Activated CD4-positive, alpha-beta T cell treated with anti-CD3 and anti-CD28 coated beads, Interleukin-2, amount 50 U/mL, for 1 hour (primary cell): ENCODE measurements at regions not wholly inside any gene's neighbourhood (a gene's known extent, or its start where the extent isn't known, plus 50 kb on each side); places are given as distances from the start of the nearest gene placed in this dataset.

Experiments
- DNase-seq: peaks from one replicate; pipeline ENCODE4 v3.0.0-alpha.2; 2020

DNA sequence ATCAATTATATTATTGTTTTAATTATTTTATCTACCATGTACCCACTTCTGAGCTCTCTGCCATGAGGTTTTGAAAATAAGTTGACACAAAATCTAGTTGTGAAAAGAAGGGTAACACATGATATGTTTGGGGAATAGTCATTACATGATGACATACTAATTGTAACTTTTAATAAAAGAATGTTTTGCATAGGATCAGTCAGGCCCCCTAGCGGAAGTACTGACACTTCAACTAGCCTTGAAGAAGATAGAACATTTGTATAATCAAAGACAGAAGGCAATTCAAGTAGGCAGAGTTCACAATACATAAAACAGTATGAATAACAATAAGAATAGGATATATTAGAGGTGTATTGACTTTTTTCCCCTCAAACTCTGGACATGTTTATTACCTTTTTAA is 1191.0 kb upstream of the AGA start:
- no peak for DNase-seq

DNA sequence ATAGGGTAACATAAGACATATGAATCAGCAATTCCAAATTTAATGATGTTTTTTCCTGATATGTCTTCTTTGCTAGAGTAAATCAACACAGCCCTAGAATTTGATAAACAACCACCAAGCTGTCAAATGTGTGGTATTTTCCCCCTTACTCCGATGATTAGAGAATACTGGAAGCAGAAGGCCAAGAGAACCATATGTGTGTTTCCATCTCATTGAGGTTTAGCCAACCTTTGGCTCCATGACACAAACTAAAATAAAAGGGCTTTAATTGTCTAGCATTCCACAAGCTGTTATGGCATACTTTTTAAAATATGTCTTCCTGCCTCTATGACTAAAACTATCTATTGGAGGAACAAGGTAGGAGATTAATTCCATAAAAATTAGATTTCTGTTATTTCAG is 1222.4 kb upstream of the AGA start:
- DNase-seq, result no peak

DNA sequence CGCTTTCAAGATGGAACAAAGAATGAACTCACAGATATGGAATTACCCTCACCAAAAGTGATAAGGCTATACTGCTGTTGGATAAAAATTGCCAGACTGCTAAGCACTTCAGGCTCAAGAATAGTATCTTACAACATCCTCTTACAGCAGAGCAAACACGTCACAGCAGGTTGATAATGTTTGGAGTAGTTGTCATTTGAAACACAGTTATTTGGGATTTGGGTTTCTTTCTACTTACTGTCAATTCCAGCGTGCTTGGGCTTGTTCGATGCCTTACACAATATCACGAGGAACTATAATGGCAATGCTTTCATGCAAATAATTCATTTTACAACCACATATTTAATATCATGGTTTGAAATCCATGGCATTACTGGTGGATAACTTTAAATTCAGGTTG is 1223.7 kb upstream of the AGA start:
- no peak for DNase-seq

DNA sequence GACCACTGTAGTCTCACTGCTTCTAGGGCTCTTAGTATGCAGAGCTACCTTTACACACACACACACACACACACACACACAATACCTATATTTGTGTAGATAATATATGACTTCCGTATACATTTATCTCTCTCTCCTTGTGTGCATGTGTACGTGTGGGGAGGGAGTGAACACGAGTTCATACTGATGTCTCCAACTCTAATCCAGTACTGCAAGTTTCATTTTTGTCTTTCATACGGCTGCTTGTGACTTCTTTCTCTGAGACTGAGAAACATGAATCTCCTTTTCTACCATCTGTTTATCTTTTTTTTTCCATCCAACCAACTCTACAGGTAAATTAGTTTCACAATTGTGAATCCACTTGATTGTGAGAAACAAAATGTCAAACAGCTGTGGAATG is 1229.5 kb upstream of the AGA start:
- DNase-seq, result no peak

DNA sequence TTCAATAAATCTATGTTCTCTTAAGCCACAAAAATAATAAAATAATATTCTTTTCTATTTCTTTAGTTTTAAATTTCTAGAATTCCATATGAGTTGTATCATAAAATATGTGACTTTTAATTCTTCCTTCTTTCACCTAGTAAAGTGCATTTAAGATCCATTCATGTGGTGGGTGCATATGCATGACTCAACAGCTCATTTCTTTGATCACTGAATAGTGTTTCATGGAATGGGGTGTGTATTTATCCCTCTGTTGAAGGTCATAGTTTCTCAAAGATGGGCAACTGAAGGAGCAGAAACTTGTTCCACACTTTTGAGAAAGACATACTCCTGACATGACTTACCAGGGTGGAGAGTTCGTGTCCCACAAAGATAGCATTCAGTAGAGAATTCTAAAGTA is 1230.3 kb upstream of the AGA start:
- no peak for DNase-seq

DNA sequence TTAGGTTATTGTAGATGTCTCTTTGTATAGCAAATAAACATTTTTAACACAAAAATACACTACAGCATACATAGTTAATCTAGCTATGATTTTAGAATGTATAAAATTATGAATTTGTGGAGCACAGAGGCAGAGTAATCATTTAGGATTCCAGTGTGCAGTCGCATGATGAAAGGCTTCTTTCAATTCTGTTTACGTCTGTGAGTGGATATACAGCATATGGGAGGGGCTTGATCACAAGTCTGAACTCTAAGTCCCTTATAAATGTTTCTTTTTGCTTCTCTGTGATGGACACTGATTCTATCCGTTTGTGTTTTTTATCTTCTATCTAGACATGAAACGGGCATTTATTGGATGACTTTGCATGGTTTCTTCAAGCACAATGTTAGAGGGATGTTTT is 1239.6 kb upstream of the AGA start:
- no peak for DNase-seq

DNA sequence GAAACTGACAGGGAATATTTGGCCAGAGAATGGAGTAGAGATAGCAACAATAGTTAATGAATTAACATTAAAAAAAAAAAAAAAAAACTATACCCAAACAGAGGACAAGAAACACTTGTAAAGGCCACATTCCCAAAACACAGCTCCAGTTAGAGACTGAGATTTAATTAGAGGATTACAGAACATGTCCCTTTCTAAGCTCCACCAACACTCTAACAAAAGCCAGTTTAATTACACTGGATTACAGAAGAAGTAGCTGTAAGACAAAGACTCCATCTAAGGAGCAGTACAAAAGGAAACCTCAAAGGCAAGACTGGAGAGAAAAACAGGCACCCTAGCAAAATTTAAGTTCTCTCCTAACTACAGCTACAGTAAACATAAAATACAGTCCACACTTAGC is 1247.7 kb upstream of the AGA start:
- DNase-seq, result no peak

DNA sequence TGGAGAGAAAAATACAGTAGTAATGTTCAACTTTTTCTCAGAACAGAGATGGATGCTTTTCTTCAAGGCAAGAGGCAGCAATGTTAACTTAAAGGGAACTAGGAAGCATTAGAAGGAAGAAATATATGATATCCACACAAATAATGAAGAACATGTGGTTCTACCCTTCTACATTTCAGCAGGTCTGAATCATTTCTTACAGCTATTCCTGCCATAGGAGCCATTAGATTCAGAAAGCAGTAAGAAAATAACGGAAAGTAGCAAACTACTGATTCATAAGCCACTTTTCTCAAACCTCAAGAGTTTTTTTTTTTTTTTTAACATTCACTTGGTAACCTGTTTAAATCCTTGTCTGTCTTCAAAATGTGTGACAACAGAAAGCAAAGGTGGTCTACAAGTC is 1251.6 kb upstream of the AGA start:
- DNase-seq, result no peak

DNA sequence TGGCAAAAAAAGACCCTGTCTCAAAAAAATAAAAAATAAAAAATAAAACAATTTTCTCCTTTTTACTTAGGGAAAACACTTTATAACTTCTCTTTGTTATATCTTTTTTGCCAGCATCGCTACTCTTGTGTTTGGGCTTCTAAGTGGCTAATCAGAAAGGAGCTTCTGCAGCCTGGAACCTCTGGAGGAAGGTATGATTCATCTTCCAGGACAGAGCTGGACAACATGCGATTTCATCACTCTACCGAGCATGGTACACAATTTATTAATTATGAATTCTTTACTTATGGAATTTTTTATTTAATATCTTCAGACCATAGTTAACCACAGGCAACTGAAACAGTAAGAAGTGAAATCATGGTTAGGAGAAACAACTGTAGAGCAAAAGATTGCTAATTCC is 1254.3 kb upstream of the AGA start:
- no peak for DNase-seq

DNA sequence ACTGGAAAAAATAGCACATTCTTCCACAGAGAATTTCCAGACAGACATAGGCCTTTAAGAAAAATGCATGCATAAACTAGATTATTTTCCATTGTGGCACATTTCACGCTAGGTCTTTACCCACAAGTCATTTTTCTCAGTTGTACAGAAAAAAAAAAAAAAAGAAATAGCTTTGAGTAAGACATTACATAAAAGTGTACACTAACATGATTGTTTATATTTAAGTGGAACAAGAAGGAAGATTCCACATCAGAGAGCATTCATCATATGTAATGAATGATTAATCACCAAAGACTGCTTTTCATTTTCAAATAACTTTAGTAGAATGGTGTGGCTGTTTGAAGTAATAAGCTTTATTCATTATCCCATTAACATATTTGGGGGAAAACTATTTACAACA is 1270.2 kb upstream of the AGA start:
- no peak for DNase-seq

DNA sequence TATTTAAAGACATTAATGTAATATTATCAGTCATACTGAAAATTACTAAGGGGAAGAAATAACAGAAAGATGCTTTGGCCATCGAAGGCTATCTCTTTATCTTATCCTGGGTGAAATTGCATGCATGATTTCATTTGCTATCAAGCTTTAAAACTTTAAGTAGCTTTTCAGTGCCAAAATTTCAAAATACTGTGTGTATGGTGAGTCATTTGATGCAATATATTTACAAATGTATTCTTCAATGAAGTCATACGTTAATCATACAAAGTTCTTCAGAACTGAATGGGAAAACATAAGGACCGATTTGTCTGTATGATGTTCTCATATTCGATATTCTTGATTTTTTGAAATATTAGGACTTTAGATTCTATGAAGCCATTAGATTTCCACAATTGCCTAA is 1295.8 kb upstream of the AGA start:
- no peak for DNase-seq

DNA sequence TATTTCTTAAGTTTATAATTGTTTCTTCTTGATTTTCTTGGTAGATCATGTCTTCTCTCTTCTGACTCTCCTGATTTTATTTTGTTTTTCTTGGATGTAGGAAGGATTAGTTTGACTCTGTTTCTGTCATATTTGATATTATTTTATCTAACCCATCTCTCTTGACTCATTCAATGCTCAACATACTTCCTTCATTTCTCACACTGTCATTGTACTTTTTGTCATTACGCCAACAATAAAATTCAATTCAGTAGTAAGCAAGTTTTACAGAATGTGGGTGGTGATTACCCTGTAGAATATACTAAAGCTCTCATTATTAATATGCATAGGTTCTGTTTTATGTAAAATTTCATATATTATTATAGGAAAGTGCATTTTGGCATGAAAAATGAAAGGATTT is 1303.0 kb upstream of the AGA start:
- no peak for DNase-seq

DNA sequence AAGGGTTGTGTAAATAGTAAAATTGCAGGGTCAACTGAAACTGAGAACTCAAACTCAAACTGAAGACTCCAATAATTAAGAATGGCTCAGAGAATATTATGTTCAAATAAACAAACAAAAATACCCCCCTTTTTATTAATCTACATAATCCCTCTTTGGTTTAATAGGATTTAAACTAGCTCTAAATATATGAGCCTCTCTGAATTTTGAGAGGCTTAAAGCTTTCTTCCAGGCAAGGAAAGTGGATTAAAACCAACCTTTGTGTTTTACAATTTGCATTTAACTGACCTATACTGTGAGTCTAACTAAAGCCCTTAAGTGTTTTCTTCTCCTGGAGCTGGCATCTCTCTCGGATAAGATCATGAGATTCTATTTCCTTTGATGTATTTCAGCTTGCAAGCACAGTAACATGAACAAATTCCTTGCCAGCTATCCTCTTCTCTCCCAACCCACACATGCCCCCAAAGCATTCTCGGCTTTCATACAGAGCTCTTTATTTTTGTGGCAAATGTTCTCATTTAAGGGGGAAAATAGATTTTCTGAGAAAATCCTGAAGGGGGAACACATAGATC is 1310.8 kb upstream of the AGA start:
- DNase-seq, result no peak

DNA sequence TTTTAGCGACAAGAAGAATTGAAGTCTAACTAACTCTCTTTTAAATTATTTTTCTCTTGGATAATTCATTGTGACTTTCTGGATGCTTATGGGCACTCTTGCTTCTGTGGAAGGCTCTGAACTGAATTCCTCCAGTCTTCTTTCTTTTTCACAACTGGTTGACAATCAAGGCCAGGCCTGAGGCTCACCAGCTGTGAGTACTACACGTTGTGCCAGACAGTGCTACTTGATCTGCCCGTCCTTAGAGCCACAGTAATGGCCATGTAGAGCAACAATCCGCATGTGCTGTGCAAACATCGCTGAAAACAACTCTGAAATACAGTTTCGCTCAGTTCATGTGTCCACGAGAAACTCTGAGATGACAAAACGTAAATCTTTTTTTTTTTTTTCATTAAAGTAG is 1336.3 kb upstream of the AGA start:
- no peak for DNase-seq

DNA sequence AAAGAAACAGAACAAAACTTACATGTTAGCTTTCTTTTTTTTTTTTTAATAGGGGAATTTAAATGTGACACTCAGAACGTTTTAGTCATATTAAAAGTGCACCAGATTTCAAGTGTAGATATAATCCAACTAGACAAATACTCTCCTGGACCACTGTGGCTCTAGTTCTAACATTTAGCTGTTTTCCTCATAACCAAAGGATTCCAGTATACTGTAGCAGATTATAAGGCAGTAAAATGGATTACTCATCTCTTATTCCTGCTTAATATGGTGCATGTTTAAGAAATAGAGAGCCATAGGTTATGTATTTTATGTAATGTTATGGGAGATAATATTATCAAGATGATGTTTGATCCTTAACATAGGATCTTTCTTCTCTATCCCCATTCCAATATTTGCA is 1339.5 kb upstream of the AGA start:
- no peak for DNase-seq

DNA sequence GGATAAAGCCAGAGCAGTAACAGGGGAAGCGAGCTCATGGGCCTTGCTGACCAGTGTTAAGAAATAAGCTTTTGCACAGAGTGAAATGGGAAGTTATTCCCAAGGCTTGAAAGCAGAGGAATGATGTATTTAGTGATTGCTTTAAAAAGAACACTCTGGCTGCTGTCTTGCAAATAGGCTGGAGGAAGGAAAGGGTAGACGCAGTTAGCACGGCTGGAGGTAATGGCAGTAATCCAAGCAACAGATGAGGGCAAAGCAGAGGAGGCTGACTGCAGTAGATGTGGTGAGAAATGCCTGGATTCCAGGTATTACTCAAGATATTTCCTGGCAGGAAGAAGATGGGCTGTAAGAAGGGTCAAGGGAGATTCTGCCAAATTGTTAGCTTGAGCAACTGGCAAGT is 1342.3 kb upstream of the AGA start:
- DNase-seq, result no peak

DNA sequence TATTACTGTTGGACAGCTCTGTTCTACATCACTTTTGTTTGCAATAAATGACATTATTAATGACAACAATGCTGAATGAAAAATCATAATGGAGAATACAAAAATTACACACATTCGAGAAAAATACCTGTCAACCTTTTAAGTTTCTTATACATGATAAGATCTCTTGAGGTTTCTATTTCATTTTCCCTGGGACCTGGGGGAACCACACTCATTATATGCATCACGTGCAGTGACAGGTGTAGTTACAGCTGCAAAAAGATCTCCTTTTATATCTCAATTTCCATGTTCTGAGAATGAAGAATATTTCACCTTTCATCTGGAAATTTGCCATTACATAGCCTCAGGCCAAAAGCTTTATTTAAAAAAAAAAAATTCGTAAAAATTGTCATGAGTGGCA is 1347.0 kb upstream of the AGA start:
- DNase-seq, result no peak

DNA sequence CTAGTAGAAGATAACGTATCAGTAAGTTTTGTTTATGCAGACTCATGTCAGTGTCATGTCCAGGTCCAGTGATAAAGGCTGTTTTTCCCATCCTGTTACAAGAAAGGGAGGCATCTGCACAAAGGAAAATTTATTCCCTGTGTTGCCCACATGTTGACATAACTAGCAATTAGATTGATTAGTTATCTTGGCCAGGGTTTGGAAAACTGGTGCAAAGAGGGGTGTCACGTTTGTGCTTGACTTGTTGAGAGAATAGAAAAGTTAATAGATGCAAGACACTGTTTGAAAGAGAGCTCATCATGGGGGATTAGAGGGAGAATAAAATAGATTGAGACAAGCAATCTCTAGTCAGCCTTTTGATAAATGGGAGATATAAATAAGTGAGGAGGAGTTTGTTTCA is 1357.0 kb upstream of the AGA start:
- DNase-seq, result no peak

DNA sequence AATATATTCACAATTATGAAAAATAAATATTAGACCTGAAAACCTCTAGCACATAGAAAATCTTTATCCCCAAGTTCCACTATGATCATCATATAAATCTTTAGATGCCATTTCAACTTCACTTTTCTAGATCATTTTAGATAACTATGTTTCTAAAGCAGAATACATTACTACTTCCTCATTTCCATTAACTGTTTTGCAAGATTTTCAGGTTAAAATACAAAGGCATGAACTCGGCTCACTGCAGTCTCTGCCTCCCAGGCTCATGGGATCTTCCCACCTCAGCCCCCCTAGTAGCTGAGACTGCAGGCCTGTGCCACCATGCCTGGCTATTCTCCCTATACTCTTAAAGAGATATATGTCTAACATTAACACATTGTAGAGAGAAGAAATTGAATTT is 1365.9 kb upstream of the AGA start:
- DNase-seq, result no peak

DNA sequence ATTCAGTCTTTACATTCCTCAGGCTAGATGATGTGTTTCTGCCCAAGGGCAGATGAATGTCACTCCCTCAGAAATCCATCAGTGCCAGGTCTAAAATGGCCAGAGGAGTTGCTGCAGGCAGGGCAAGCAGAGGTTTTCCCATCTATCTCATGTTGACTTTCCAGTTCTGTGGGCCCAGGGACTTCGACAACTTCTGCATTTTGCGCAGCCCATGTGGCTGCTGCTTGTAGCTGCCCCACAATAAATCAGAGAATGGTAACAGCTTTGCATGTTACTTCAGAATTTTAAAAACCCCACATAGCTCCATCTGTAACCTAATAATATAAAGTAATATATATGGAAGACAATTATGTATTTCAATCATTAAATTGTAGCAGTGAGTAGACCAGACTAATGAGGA is 1367.7 kb upstream of the AGA start:
- no peak for DNase-seq

DNA sequence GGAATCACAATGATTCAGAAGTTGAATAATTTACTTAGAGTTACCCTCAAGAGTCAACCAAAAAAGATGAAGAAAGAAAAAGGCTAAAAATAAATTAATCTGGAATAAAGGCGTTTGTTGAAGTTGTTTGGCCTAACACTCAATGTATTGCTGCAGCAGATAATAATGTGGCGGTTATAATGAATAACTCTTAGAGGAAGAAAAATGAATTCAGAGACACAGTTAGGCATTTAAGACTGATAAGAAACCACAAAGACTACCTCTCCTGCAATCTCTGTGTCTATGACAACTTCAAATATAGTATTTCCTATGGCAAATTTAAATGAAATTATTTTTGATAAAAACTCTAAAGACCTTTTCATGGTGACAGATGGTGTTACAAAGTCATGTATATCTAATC is 1369.1 kb upstream of the AGA start:
- DNase-seq, result no peak

DNA sequence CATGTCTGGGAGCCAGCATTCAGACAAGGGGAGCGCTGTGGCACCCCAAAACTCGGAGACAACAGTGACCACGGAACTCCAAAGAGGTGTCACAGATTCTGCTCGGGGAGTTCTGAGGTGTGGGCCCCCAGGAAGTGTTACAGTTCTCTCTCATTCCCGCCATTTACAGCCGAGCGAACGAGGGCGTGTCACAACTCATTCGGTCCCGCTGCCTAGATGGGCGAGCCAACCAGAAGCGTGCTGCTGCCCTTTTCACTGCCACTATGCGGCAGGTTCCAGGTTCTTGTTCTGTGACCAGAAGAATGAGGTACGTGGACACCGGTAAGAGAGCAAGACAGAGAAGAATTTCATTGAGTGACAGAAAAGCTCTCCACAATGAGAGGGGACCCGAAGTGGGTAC is 1370.6 kb upstream of the AGA start:
- no peak for DNase-seq

DNA sequence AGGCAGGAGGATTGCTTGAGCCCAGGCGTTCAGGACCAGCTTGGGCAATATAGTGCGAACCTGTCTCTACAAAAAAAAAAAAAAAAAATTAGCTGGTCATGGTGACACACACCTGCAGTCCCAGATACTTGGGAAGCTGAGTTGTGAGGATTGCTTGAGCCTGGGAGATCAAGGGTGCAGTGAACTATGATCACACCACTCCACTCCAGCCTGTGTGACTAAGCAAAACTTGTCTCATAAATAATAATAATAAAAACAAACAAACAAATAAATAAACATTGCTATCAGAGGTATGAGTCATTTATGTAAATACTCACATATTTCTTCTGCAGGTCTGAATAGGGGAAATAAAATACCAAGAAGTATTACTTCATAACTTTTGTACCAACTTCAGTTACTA is 1372.7 kb upstream of the AGA start:
- no peak for DNase-seq

DNA sequence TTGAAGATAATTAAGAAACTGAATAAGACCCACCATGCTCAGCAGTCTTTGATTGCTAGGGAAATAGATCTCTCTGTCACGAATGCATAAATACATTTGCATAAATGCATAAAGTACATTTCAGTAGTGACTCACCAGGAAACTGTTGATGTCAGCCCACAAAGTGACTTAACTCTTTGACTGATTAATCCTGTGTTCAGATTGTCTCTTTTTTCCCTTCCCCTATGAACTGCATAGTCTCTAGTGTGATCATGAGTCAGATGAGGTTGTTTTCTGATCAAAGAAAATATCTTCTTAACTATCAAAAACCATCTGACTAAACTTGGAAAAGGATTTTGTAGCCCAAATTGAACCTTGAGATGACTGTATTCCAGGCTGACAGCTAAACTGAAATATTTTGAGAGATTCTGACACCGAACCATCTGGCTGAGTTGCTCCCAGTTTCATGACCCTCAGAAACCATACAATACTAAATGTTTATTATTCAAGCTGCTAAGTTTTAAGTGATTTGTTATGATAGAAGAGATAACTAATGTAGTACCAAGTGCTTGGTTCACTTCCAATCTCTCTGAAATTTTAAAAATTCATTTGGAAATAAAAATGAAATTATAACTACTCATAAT is 1381.5 kb upstream of the AGA start:
- no peak for DNase-seq

DNA sequence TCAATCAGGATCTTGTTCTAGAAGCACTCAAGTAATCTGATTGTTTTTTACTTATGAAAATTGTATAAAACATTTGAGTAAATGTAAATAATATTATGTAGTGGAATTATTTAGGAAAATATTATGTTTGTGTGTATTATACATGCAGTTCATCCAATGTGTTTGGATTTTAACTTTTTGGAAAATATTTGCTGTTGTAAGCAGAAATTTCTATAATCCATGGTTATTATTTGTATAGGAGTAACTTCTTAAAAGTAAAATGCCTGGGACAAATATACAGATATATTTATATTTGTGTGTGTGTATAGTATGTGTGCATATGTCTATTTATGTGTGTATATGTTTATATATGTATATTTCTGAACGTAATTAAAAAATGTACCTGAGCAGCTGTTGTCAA is 1394.6 kb upstream of the AGA start:
- no peak for DNase-seq

DNA sequence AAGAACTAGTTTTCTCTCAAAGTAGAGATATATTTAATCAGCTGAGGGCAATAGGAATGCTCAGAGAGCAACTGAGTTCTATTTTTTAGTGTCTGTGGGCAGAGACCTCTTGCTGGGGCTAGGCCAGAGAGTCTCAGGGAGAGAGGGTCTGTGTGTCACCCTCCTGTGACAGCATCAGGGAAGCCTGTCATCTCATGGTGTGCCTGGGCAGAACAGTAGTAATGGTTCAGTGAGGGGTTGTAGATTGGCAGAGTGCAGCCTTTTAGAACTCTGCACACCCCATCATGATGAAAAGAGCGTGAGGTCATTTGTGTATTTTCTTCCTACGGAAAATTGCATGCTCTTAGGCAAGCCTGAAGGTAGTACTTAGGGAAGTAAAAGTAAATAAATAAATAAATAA is 1396.5 kb upstream of the AGA start:
- DNase-seq, result no peak
